Calu3 (cell line): ENCODE measurements at regions not wholly inside any gene's neighbourhood (a gene's known extent, or its start where the extent isn't known, plus 50 kb on each side); places are given as distances from the start of the nearest gene placed in this dataset.
"Not testable (repeated sequence)": the region's sequence is repeated elsewhere in the genome, so short reads cannot be mapped to it uniquely, and the experiment has no call there.

Experiments used
- BruUV-seq: library from RNA; stranded (reverse); fragments of 400-500 nt; replicated peaks from 2 replicates; lab custom pipeline; 2021; lab: Mats Ljungman, UMichigan
- CTCF ChIA-PET: fragments of 300-600 bp; sonication (Branson Sonifier 250); formaldehyde crosslinking; loops from one replicate; lab custom pipeline; 2022; ENCODE audit warnings: antibody characterized with exemption; lab: Charles Lee
- DNase-seq: peaks from one replicate; pipeline ENCODE4 v3.0.0; 2022
- H3K27ac Mint-ChIP-seq: one replicate; pipeline ENCODE4 v1.8.0; 2022; ENCODE audit warnings: mixed read lengths; ENCODE audit not compliant: unreplicated experiment
- H3K27me3 Mint-ChIP-seq: one replicate; pipeline ENCODE4 v1.8.0; 2022; ENCODE audit warnings: mixed read lengths; ENCODE audit not compliant: unreplicated experiment
- H3K36me3 Mint-ChIP-seq: one replicate; pipeline ENCODE4 v1.8.0; 2022; ENCODE audit warnings: mild to moderate bottlenecking, moderate library complexity, mixed read lengths; ENCODE audit not compliant: insufficient read depth, unreplicated experiment
- H3K4me1 Mint-ChIP-seq: one replicate; pipeline ENCODE4 v1.8.0; 2022; ENCODE audit warnings: mild to moderate bottlenecking, low read depth, mixed read lengths; ENCODE audit not compliant: unreplicated experiment
- H3K4me3 Mint-ChIP-seq: one replicate; pipeline ENCODE4 v1.8.0; 2022; ENCODE audit warnings: mild to moderate bottlenecking, low read depth, moderate library complexity, mixed read lengths; ENCODE audit not compliant: unreplicated experiment
- H3K9me3 Mint-ChIP-seq: one replicate; pipeline ENCODE4 v1.8.0; 2022; ENCODE audit warnings: low read depth, mixed read lengths; ENCODE audit not compliant: unreplicated experiment
- intact Hi-C: fragments of 100-400 bp; cut with micrococcal nuclease; formaldehyde crosslinking; loops from one replicate; pipeline ENCODE4 v1.10.0; 2022; ENCODE audit not compliant: unreplicated experiment
- TF ChIP-seq, protein P1 (sequence below): fragments of 200-600 bp; IDR thresholded peaks from one replicate; pipeline ENCODE4 v1.8.0; 2022; ENCODE audit warnings: antibody characterized with exemption; ENCODE audit not compliant: unreplicated experiment

DNA sequence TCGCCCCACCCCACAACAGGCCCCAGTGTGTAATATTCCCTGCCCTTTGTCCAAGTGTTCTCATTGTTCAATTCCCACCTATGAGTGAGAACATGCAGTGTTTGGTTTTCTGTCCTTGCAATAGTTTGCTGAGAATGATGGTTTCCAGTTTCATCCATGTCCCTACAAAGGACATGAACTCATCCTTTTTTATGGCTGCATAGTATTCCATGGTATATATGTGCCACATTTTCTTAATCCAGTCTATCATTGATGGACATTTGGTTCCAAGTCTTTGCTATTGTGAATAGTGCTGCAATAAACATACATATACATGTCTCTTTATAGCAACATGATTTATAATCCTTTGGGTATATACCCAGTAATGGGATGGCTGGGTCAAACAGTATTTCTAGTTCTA is 132.7 kb downstream of the SNX10 start:
- H3K27me3 Mint-ChIP-seq, CTCF ChIA-PET, H3K27ac Mint-ChIP-seq, H3K9me3 Mint-ChIP-seq, H3K36me3 Mint-ChIP-seq, DNase-seq, BruUV-seq, intact Hi-C loops, H3K4me3 Mint-ChIP-seq: not testable (repeated sequence)
- peaks cover 19% of the 10 kb centered on the region for H3K4me1 Mint-ChIP-seq

DNA sequence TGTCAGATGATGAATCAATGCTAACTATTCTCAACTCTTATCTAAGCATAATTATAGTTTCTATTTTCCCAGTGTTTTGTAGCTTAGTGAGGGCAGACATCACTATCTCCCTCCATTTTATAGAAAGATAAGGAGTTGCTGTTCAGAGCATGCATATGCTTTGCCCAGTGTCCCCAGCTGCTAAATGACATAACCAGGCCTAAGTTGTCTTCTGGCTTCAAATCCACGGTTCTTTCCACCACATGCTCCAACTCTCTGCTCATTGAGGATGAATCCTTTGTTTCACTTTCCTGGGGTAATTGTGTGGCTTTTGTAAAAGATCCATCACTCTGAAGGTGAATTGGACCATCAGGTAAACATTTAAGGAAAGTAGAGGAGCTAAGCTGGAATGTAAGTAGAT is 134.0 kb downstream of the SNX10 start:
- H3K36me3 Mint-ChIP-seq: peaks cover 5% of the 10 kb centered on the region

DNA sequence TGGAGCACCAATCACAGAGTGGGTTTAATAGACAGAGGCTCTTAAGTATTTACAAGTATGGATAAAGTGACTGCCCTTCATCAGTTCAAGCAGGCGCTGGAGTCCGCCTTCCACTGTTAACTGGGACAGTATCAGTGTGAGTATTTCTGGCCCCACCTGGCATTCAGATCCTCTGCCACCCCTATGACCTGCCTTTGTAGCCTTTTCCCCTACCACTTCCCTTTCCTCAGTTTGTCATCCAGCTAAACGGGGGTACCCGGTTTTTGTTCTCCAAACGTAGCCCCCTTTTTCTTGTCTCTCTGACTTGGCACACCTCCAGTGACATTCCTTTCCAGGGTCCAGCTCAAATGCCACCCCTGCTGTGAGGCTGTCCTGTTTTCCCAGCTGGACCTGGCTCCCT is 134.4 kb downstream of the SNX10 start:
- H3K4me1 Mint-ChIP-seq: peaks cover 19% of the 10 kb centered on the region
- TF ChIP-seq, protein P1, sequence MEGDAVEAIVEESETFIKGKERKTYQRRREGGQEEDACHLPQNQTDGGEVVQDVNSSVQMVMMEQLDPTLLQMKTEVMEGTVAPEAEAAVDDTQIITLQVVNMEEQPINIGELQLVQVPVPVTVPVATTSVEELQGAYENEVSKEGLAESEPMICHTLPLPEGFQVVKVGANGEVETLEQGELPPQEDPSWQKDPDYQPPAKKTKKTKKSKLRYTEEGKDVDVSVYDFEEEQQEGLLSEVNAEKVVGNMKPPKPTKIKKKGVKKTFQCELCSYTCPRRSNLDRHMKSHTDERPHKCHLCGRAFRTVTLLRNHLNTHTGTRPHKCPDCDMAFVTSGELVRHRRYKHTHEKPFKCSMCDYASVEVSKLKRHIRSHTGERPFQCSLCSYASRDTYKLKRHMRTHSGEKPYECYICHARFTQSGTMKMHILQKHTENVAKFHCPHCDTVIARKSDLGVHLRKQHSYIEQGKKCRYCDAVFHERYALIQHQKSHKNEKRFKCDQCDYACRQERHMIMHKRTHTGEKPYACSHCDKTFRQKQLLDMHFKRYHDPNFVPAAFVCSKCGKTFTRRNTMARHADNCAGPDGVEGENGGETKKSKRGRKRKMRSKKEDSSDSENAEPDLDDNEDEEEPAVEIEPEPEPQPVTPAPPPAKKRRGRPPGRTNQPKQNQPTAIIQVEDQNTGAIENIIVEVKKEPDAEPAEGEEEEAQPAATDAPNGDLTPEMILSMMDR: no peak
- no peak overlapping the region for H3K27ac Mint-ChIP-seq
- no TSS peak for BruUV-seq
- no peaks in the 10 kb centered on the region for H3K9me3 Mint-ChIP-seq
- peaks cover 5% of the 10 kb centered on the region for H3K36me3 Mint-ChIP-seq
- no peak for DNase-seq
- no peak overlapping the region for H3K4me3 Mint-ChIP-seq
- H3K27me3 Mint-ChIP-seq: no peaks in the 10 kb centered on the region
- intact Hi-C loops: no loop called here
- CTCF ChIA-PET: interaction anchor here (0.6 to 1.4 kb wide), 4 partner anchors 21 to 69 kb away, joined by 3 to 4 read pairs (median 4); no protein-coding TSS in a partner anchor

More for the DNA sequence above, 134.0 kb downstream of the SNX10 start:
- Mint-ChIP-seq H3K4me3 (no peak overlapping the region), H3K27ac (no peak overlapping the region), H3K27me3 (no peaks in the 10 kb centered on the region), H3K4me1 (peaks cover 19% of the 10 kb centered on the region), H3K9me3 (no peaks in the 10 kb centered on the region)
- TF ChIP-seq, protein P1: no peak
- intact Hi-C loops: no loop called here
- no TSS peak for BruUV-seq
- no peak for DNase-seq
- CTCF ChIA-PET: interaction anchor here (0.6 to 1.4 kb wide), 4 partner anchors 21 to 70 kb away, joined by 3 to 4 read pairs (median 4); no protein-coding TSS in a partner anchor

DNA sequence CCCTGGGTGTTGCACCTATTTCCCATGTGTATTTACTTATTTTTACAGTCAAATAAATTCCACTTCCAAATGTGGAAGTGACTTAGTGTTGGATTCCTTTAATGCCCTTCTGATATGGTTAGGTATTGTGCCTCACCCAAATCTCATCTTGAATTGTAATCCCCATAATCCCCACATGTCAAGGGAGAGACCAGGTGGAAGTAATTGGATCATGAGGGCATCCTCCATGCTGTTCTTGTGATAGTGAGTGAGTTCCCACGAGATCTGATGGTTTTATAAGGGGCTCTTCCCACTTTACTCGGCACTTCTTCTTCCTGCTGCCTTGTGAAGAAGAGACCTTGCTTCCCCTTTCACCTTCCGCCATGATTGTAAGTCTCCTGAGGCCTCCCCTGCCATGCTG is 136.9 kb downstream of the SNX10 start:
- CTCF ChIA-PET: interaction anchor here (1.4 kb wide), 1 partner anchor 129 kb away, joined by 3 read pairs; no protein-coding TSS in a partner anchor
- Mint-ChIP-seq H3K27me3 (no peaks in the 10 kb centered on the region), H3K36me3 (peaks cover 1% of the 10 kb centered on the region), H3K4me1 (peaks cover 12% of the 10 kb centered on the region), H3K27ac (no peak overlapping the region), H3K9me3 (no peaks in the 10 kb centered on the region), H3K4me3 (no peak overlapping the region)
- TF ChIP-seq, protein P1: no peak
- no peak for DNase-seq
- intact Hi-C loops: no loop called here
- no TSS peak for BruUV-seq

DNA sequence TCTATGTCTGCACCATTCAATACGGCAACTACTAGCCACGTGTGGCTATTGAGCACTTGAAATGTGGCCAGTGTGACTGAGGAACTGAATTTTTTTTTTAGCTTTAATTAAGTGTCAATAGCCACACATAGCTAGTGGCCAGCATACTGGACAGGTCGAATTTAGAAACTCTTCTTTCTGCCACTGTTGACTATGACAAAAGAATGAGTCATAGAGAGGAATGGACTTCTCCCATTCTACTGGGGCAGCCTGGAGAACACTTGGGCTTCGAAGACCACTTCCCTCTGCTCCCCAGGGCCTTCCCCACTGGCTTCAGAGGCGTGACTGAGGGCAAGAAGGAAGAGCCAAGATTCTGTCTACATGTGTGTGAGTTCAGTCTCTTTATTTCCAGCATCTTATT is 137.5 kb downstream of the SNX10 start:
- no peak for DNase-seq
- H3K27me3 Mint-ChIP-seq: no peaks in the 10 kb centered on the region
- no peaks in the 10 kb centered on the region for H3K36me3 Mint-ChIP-seq
- TF ChIP-seq, protein P1: no peak
- no TSS peak for BruUV-seq
- no peaks in the 10 kb centered on the region for H3K9me3 Mint-ChIP-seq
- intact Hi-C loops: no loop called here
- H3K4me3 Mint-ChIP-seq: no peak overlapping the region
- CTCF ChIA-PET: interaction anchor here (1.0 to 1.4 kb wide), 2 partner anchors 11 to 128 kb away, joined by 3 read pairs; no protein-coding TSS in a partner anchor
- H3K4me1 Mint-ChIP-seq: peaks cover 6% of the 10 kb centered on the region
- H3K27ac Mint-ChIP-seq: no peak overlapping the region
